ENCODE measurements at regions not wholly inside any gene's neighbourhood (a gene's known extent, or its start where the extent isn't known, plus 50 kb on each side); places are given as distances from the start of the nearest gene placed in this dataset.
"Not testable (repeated sequence)": the region's sequence is repeated elsewhere in the genome, so short reads cannot be mapped to it uniquely, and the experiment has no call there.

GRCh38 chr13:18322821-18323220, 858.8 kb downstream of the TUBA3C start:
- H3K9ac ChIP-seq (ENCODE audit: low read depth in 2 of 2, low read length in 2 of 2); intact Hi-C loops (cut with DNase I); H3K4me3 ChIP-seq; H3K36me3 ChIP-seq; DNase-seq; H3K27me3 ChIP-seq; H3K9me3 ChIP-seq; H3K27ac ChIP-seq; H3K4me1 ChIP-seq: not testable (repeated sequence)

- H3K9ac ChIP-seq (ENCODE audit: low read depth in 2 of 2, low read length in 2 of 2); H3K36me3 ChIP-seq; H3K4me1 ChIP-seq; H3K27ac ChIP-seq; H3K9me3 ChIP-seq; intact Hi-C loops (cut with DNase I); H3K4me3 ChIP-seq; H3K27me3 ChIP-seq; DNase-seq: not testable (repeated sequence)
Observed at GRCh38 chr13:18319653-18320052, 862.0 kb downstream of the TUBA3C start.

GRCh38 chr13:18303240-18303813, 878.3 kb downstream of the TUBA3C start:
- intact Hi-C loops (cut with DNase I); H3K9me3 ChIP-seq; H3K4me1 ChIP-seq; H3K27me3 ChIP-seq; H3K36me3 ChIP-seq; H3K9ac ChIP-seq (ENCODE audit: low read depth in 2 of 2, low read length in 2 of 2); H3K27ac ChIP-seq; H3K4me3 ChIP-seq; DNase-seq: not testable (repeated sequence)

GRCh38 chr13:18300968-18301367, 880.7 kb downstream of the TUBA3C start:
- H3K4me1 ChIP-seq; H3K9ac ChIP-seq (ENCODE audit: low read depth in 2 of 2, low read length in 2 of 2); intact Hi-C loops (cut with DNase I); H3K27ac ChIP-seq; H3K4me3 ChIP-seq; H3K9me3 ChIP-seq; H3K36me3 ChIP-seq; H3K27me3 ChIP-seq; DNase-seq: not testable (repeated sequence)

GRCh38 chr13:18297359-18297758, 884.3 kb downstream of the TUBA3C start:
- DNase-seq; H3K9me3 ChIP-seq; intact Hi-C loops (cut with DNase I); H3K27me3 ChIP-seq; H3K4me1 ChIP-seq; H3K27ac ChIP-seq; H3K36me3 ChIP-seq; H3K9ac ChIP-seq (ENCODE audit: low read depth in 2 of 2, low read length in 2 of 2); H3K4me3 ChIP-seq: not testable (repeated sequence)

GRCh38 chr13:18296617-18297016, 885.0 kb downstream of the TUBA3C start:
- H3K36me3 ChIP-seq; H3K9me3 ChIP-seq; intact Hi-C loops (cut with DNase I); H3K4me3 ChIP-seq; H3K27me3 ChIP-seq; DNase-seq; H3K4me1 ChIP-seq; H3K27ac ChIP-seq; H3K9ac ChIP-seq (ENCODE audit: low read depth in 2 of 2, low read length in 2 of 2): not testable (repeated sequence)

GRCh38 chr13:18294311-18294710, 887.3 kb downstream of the TUBA3C start:
- H3K4me1 ChIP-seq; H3K9me3 ChIP-seq; DNase-seq; H3K27me3 ChIP-seq; H3K9ac ChIP-seq (ENCODE audit: low read depth in 2 of 2, low read length in 2 of 2); H3K4me3 ChIP-seq; H3K27ac ChIP-seq; H3K36me3 ChIP-seq; intact Hi-C loops (cut with DNase I): not testable (repeated sequence)

GRCh38 chr13:18286848-18287247, 894.8 kb downstream of the TUBA3C start:
- H3K4me3 ChIP-seq; DNase-seq; H3K9me3 ChIP-seq; H3K27ac ChIP-seq; intact Hi-C loops (cut with DNase I); H3K27me3 ChIP-seq; H3K36me3 ChIP-seq; H3K4me1 ChIP-seq; H3K9ac ChIP-seq (ENCODE audit: low read depth in 2 of 2, low read length in 2 of 2): not testable (repeated sequence)

GRCh38 chr13:18285663-18286062, 896.0 kb downstream of the TUBA3C start:
- H3K4me3 ChIP-seq; H3K27ac ChIP-seq; H3K9ac ChIP-seq (ENCODE audit: low read depth in 2 of 2, low read length in 2 of 2); H3K4me1 ChIP-seq; H3K27me3 ChIP-seq; H3K36me3 ChIP-seq; H3K9me3 ChIP-seq; DNase-seq; intact Hi-C loops (cut with DNase I): not testable (repeated sequence)

- H3K36me3 ChIP-seq; H3K27me3 ChIP-seq; DNase-seq; H3K4me1 ChIP-seq; H3K9ac ChIP-seq (ENCODE audit: low read depth in 2 of 2, low read length in 2 of 2); H3K27ac ChIP-seq; intact Hi-C loops (cut with DNase I); H3K9me3 ChIP-seq; H3K4me3 ChIP-seq: not testable (repeated sequence)
Observed at GRCh38 chr13:18284040-18284439, 897.6 kb downstream of the TUBA3C start.

GRCh38 chr13:18281829-18282597, 899.6 kb downstream of the TUBA3C start:
- intact Hi-C loops (cut with DNase I); H3K27me3 ChIP-seq; H3K27ac ChIP-seq; DNase-seq; H3K36me3 ChIP-seq; H3K4me1 ChIP-seq; H3K4me3 ChIP-seq; H3K9me3 ChIP-seq; H3K9ac ChIP-seq (ENCODE audit: low read depth in 2 of 2, low read length in 2 of 2): not testable (repeated sequence)

- H3K27me3 ChIP-seq; H3K4me1 ChIP-seq; intact Hi-C loops (cut with DNase I); H3K9ac ChIP-seq (ENCODE audit: low read depth in 2 of 2, low read length in 2 of 2); H3K4me3 ChIP-seq; H3K36me3 ChIP-seq; H3K9me3 ChIP-seq; DNase-seq; H3K27ac ChIP-seq: not testable (repeated sequence)
Observed at GRCh38 chr13:18280904-18281828, 900.5 kb downstream of the TUBA3C start.

GRCh38 chr13:18279971-18280370, 901.7 kb downstream of the TUBA3C start:
- peak; percentile 34 for DNase-seq
- H3K4me1 ChIP-seq; H3K27ac ChIP-seq; intact Hi-C loops (cut with DNase I); H3K9ac ChIP-seq (ENCODE audit: low read depth in 2 of 2, low read length in 2 of 2); H3K9me3 ChIP-seq; H3K27me3 ChIP-seq; H3K36me3 ChIP-seq; H3K4me3 ChIP-seq: not testable (repeated sequence)
